Glutamatergic neuron (in vitro differentiated cells): ENCODE measurements at regions not wholly inside any gene's neighbourhood (a gene's known extent, or its start where the extent isn't known, plus 50 kb on each side); places are given as distances from the start of the nearest gene placed in this dataset.

Experiments
- DNase-seq: peaks from one replicate; pipeline ENCODE4 v3.0.0; 2022
- H3K27ac Mint-ChIP-seq: one replicate; pipeline ENCODE4 v1.8.0; 2020; ENCODE audit warnings: mild to moderate bottlenecking, mixed read lengths, inconsistent platforms; ENCODE audit not compliant: unreplicated experiment
- H3K27me3 Mint-ChIP-seq: one replicate; pipeline ENCODE4 v1.8.0; 2020; ENCODE audit warnings: mild to moderate bottlenecking, moderate library complexity, mixed read lengths, inconsistent platforms; ENCODE audit not compliant: unreplicated experiment
- H3K36me3 Mint-ChIP-seq: one replicate; pipeline ENCODE4 v1.8.0; 2020; ENCODE audit warnings: mild to moderate bottlenecking, mixed read lengths, inconsistent platforms; ENCODE audit not compliant: unreplicated experiment
- H3K4me1 Mint-ChIP-seq: one replicate; pipeline ENCODE4 v1.8.0; 2020; ENCODE audit warnings: mild to moderate bottlenecking, low read depth, mixed read lengths, inconsistent platforms; ENCODE audit not compliant: unreplicated experiment
- H3K4me3 Mint-ChIP-seq: one replicate; pipeline ENCODE4 v1.8.0; 2020; ENCODE audit warnings: mild to moderate bottlenecking, mixed read lengths, inconsistent platforms; ENCODE audit not compliant: unreplicated experiment
- H3K9me3 Mint-ChIP-seq: one replicate; pipeline ENCODE4 v1.8.0; 2020; ENCODE audit warnings: mild to moderate bottlenecking, moderate library complexity, mixed read lengths, inconsistent platforms; ENCODE audit not compliant: unreplicated experiment
- TF ChIP-seq, protein P1 (sequence below): fragments of 200-600 bp; sonication (generic); IDR thresholded peaks from one replicate; pipeline ENCODE4 v1.5.0; 2021; ENCODE audit not compliant: partially characterized antibody, unreplicated experiment

GRCh38 chr13:31980830-31981229 is 50.7 kb upstream of the FRY start:
- Mint-ChIP-seq H3K4me1 (peaks cover 3% of the 10 kb centered on the region), H3K27me3 (no peaks in the 10 kb centered on the region), H3K36me3 (peaks cover 9% of the 10 kb centered on the region), H3K4me3 (no peak overlapping the region), H3K27ac (no peak overlapping the region), H3K9me3 (peaks cover 1% of the 10 kb centered on the region)
- DNase-seq: no peak
- TF ChIP-seq, protein P1, sequence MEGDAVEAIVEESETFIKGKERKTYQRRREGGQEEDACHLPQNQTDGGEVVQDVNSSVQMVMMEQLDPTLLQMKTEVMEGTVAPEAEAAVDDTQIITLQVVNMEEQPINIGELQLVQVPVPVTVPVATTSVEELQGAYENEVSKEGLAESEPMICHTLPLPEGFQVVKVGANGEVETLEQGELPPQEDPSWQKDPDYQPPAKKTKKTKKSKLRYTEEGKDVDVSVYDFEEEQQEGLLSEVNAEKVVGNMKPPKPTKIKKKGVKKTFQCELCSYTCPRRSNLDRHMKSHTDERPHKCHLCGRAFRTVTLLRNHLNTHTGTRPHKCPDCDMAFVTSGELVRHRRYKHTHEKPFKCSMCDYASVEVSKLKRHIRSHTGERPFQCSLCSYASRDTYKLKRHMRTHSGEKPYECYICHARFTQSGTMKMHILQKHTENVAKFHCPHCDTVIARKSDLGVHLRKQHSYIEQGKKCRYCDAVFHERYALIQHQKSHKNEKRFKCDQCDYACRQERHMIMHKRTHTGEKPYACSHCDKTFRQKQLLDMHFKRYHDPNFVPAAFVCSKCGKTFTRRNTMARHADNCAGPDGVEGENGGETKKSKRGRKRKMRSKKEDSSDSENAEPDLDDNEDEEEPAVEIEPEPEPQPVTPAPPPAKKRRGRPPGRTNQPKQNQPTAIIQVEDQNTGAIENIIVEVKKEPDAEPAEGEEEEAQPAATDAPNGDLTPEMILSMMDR: no peak
